HepG2 (cell line): ENCODE measurements at regions not wholly inside any gene's neighbourhood (a gene's known extent, or its start where the extent isn't known, plus 50 kb on each side); places are given as distances from the start of the nearest gene placed in this dataset.

Source experiments
- ATAC-seq: fragments of 200-7000 bp; cut with Tn5 transposase; 3 replicates; pipeline ENCODE4 v1.9.1; 2020; ENCODE audit warnings: mild to moderate bottlenecking, moderate library complexity
- BruUV-seq: library from RNA; stranded (reverse); fragments of 400-500 nt; replicated peaks from 2 replicates; lab custom pipeline; 2021; lab: Mats Ljungman, UMichigan
- CTCF ChIA-PET: fragments of 300-600 bp; formaldehyde crosslinking; extraction: SDS; loops from one replicate; lab custom pipeline; 2021; ENCODE audit warnings: low total read pairs, inconsistent platforms, low intra/inter-chr PET ratio; lab: Yijun Ruan, JAX
- POLR2A ChIA-PET: fragments of 350-600 bp; sonication (Branson Sonifier 250); formaldehyde crosslinking; loops from one replicate; lab custom pipeline; 2020; ENCODE audit warnings: antibody characterized with exemption, inconsistent platforms; lab: Yijun Ruan, JAX
- DNase-seq: peaks from one replicate; pipeline ENCODE4 v3.0.0-alpha.2; 2015; ENCODE audit warnings: low spot score
- FAIRE-seq: peaks from 3 replicates; lab custom pipeline; 2011; peaks lifted over from hg19 to GRCh38; lab: Jason Lieb, UNC
- H2AFZ ChIP-seq: one replicate; pipeline ENCODE4 v1.6.1; 2011; ENCODE audit warnings: low read length, inconsistent platforms
- H3K27ac ChIP-seq: fragments of 300-600 bp; 3 replicates; pipeline ENCODE4 v1.8.0; 2011; ENCODE audit warnings: mixed run types, mild to moderate bottlenecking, mixed read lengths, low read length, inconsistent platforms; ENCODE audit not compliant: insufficient read depth; ENCODE audit errors: extremely low read length
- H3K27me3 ChIP-seq, 2 experiments: fragments of 200-600 bp in 1 of 2; 2 replicates in 1 of 2; 3 replicates in 1 of 2; pipeline versions ENCODE4 v1.6.0 to v1.8.0; 2011; ENCODE audit warnings: low read length in 2 of 2, mild to moderate bottlenecking in 2 of 2, moderate library complexity in 2 of 2, inconsistent platforms in 1 of 2; ENCODE audit not compliant: insufficient read depth in 2 of 2, control insufficient read depth in 1 of 2
- H3K36me3 ChIP-seq, 2 experiments: fragments of 200-600 bp in 1 of 2; replicated peaks in 1 of 2; 2 replicates in 1 of 2; 3 replicates in 1 of 2; pipeline versions ENCODE4 v1.5.1 to v1.8.0; 2011; ENCODE audit warnings: low read length in 2 of 2, inconsistent platforms in 1 of 2; ENCODE audit not compliant: insufficient read depth in 2 of 2, control insufficient read depth in 1 of 2
- H3K4me1 ChIP-seq: 2 replicates; pipeline ENCODE4 v1.5.1; 2012; ENCODE audit warnings: low read length, inconsistent platforms; ENCODE audit not compliant: insufficient read depth
- H3K4me2 ChIP-seq: 2 replicates; pipeline ENCODE4 v1.6.0; 2011; ENCODE audit warnings: low read depth, low read length, inconsistent platforms
- H3K4me3 ChIP-seq, 3 experiments: fragments of 200-600 bp in 1 of 3; sonication (generic), shearing (Covaris generic) in 1 of 3; replicated peaks in 1 of 3; 2 replicates each; pipeline ENCODE4 v1.5.1; 2011 to 2016; ENCODE audit warnings: low read length in 3 of 3, inconsistent platforms in 2 of 3, low read depth in 2 of 3, mild to moderate bottlenecking in 2 of 3, control low read depth in 1 of 3, mixed read lengths in 1 of 3; ENCODE audit not compliant: insufficient read depth in 1 of 3
- H3K79me2 ChIP-seq: one replicate; pipeline ENCODE4 v1.6.1; 2011; ENCODE audit warnings: low read length, inconsistent platforms; ENCODE audit not compliant: insufficient read depth
- H3K9ac ChIP-seq: 2 replicates; pipeline ENCODE4 v1.6.0; 2011; ENCODE audit warnings: mild to moderate bottlenecking, low read depth, low read length, inconsistent platforms; ENCODE audit not compliant: insufficient read depth
- H3K9me3 ChIP-seq: 2 replicates; pipeline ENCODE4 v1.5.1; 2012; ENCODE audit warnings: mild to moderate bottlenecking, low read length
- H4K20me1 ChIP-seq: 2 replicates; pipeline ENCODE4 v1.6.0; 2011; ENCODE audit warnings: inconsistent platforms, mild to moderate bottlenecking, low read length, moderate library complexity; ENCODE audit not compliant: insufficient read depth
- DPF2 ChIP-seq: sonication (generic); formaldehyde crosslinking; IDR thresholded peaks from 2 replicates; pipeline ENCODE4 v1.4.0; 2020; ENCODE audit warnings: mild to moderate bottlenecking, low read depth, missing genetic modification reagents, borderline replicate concordance
- ESRRA ChIP-seq: sonication (generic); formaldehyde crosslinking; IDR thresholded peaks from 2 replicates; pipeline ENCODE4 v1.5.1; 2020; ENCODE audit warnings: mild to moderate bottlenecking, low read depth, missing genetic modification reagents
- FLYWCH1 ChIP-seq: sonication (generic); formaldehyde crosslinking; IDR thresholded peaks from 2 replicates; pipeline ENCODE4 v1.8.1; 2023; ENCODE audit warnings: mild to moderate bottlenecking, missing genetic modification reagents
- GPN1 ChIP-seq: sonication (generic); formaldehyde crosslinking; IDR thresholded peaks from 2 replicates; pipeline ENCODE4 v1.5.1; 2020; ENCODE audit warnings: missing genetic modification reagents, borderline replicate concordance
- HDAC2 ChIP-seq: sonication (generic); formaldehyde crosslinking; IDR thresholded peaks from 2 replicates; pipeline ENCODE4 v1.4.0; 2020; ENCODE audit warnings: missing genetic modification reagents
- KDM1A ChIP-seq: IDR thresholded peaks from 2 replicates; pipeline ENCODE4 v1.6.1; 2016; ENCODE audit warnings: missing compliant biosample characterization
- KLF6 ChIP-seq: IDR thresholded peaks from 2 replicates; pipeline ENCODE4 v1.8.0; 2016; ENCODE audit warnings: missing biosample characterization, missing genetic modification reagents
- PCBP1 ChIP-seq: fragments of 200-400 bp; formaldehyde crosslinking; IDR thresholded peaks from 2 replicates; pipeline ENCODE4 v1.6.1; 2017; ENCODE audit warnings: mild to moderate bottlenecking, low read depth, low read length, borderline replicate concordance
- SIX1 ChIP-seq: sonication (generic); formaldehyde crosslinking; IDR thresholded peaks from 2 replicates; pipeline ENCODE4 v1.4.0; 2020; ENCODE audit warnings: missing genetic modification reagents, borderline replicate concordance
- ZFP36 ChIP-seq: fragments of 150-350 bp; IDR thresholded peaks from 2 replicates; pipeline ENCODE4 v1.6.1; 2018; ENCODE audit warnings: borderline replicate concordance, low read length, low read depth; ENCODE audit not compliant: partially characterized antibody
- ZNF264 ChIP-seq: sonication (generic); formaldehyde crosslinking; IDR thresholded peaks from 2 replicates; pipeline ENCODE4 v1.4.0; 2020; ENCODE audit warnings: missing genetic modification reagents
- ZNF564 ChIP-seq: sonication (generic); formaldehyde crosslinking; IDR thresholded peaks from 2 replicates; pipeline ENCODE4 v1.8.1; 2023; ENCODE audit warnings: mild to moderate bottlenecking, missing genetic modification reagents
- WGBS: methylation state at CpG from one replicate; pipeline ENCODE4 v1.1.6; 2017; ENCODE audit warnings: low lambda C conversion rate; 5-methylcytosine and 5-hydroxymethylcytosine counted together
- in situ Hi-C: cut with HindIII; loops from 2 replicates; pipeline ENCODE4 v1.10.0; 2017; ENCODE audit warnings: low pct_unique_long_range_greater_than_20kb; ENCODE audit not compliant: extremely low pct_ligation_motif_present
- intact Hi-C: fragments of 100-400 bp; cut with micrococcal nuclease; formaldehyde crosslinking; loops from one replicate; pipeline ENCODE4 v1.10.0; 2022; ENCODE audit not compliant: unreplicated experiment
- TF ChIP-seq, protein P1 (sequence below): sonication (generic); formaldehyde crosslinking; IDR thresholded peaks from 2 replicates; pipeline ENCODE4 v1.5.0; 2020; ENCODE audit warnings: mild to moderate bottlenecking, missing genetic modification reagents
- TF ChIP-seq, protein P2 (sequence below): sonication (generic); formaldehyde crosslinking; conservative IDR thresholded peaks from 2 replicates; pipeline ENCODE4 v1.5.0; 2020; ENCODE audit warnings: missing genetic modification reagents
- TF ChIP-seq, protein P3 (sequence below), 2 experiments: fragments of 450-650 bp in 1 of 2; sonication (generic) in 1 of 2; formaldehyde crosslinking; IDR thresholded peaks; 2 replicates each; pipeline versions ENCODE4 v1.5.0 to v1.8.0; 2020 to 2022; ENCODE audit warnings: mild to moderate bottlenecking in 1 of 2, missing genetic modification reagents in 1 of 2
- TF ChIP-seq, protein P4 (sequence below): sonication (generic); formaldehyde crosslinking; IDR thresholded peaks from 2 replicates; pipeline ENCODE4 v1.4.0; 2020; ENCODE audit warnings: mild to moderate bottlenecking, missing genetic modification reagents
- TF ChIP-seq, protein P5 (sequence below): IDR thresholded peaks from 2 replicates; pipeline ENCODE4 v1.6.1; 2016; ENCODE audit warnings: low read depth

DNA sequence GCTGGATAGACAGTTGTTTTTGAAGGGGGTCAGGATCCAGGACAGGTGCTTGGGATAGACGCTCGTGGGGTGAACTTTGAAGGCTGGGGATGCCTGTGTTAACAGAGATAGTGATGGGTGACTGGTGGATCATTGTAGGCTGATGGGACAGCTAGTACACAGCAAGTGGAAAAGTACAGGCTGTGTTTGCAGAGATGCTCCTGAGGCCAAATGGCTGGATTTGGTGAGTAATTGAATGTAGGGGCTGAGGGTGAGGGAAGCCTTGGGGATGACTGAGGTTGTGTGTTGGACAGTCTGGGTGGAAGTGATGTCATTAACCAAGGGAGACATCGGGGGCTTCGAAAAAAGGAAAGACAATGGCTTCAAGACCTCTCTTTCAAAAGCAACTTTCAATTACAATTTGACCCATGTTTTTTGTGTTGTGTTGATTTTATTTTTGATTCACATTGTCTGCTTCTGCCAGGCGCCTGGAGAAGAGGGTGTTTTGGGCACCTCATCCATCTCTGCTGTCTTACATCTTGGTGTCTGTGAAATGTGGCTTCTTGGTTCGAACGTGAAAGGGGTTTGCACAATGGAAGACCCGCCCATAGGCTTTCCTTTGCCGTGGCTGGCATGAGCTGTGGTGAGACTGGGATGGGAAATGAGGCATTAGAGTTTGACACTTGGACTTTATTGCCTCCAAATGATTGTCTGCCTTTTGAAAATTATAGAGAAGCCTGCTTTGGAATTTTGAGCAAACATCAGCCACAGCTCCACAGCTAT is 147.5 kb downstream of the FOXD2 start:
- FAIRE-seq: no peak
- intact Hi-C loops (no loop called here), in situ Hi-C loops (no loop called here)
- H2AFZ ChIP-seq: no peak overlapping the region
- no peaks in the 10 kb centered on the region for H3K79me2 ChIP-seq
- H3K4me1 ChIP-seq: no peaks in the 10 kb centered on the region
- POLR2A ChIA-PET: no interaction called here
- CTCF ChIA-PET: no interaction called here
- 8% methylated on average over 9 of the region's 9 CpGs for WGBS
- BruUV-seq: no TSS peak
- no peak overlapping the region for H3K9ac ChIP-seq
- no peak for DNase-seq
- H3K27ac ChIP-seq: no peak overlapping the region
- no peak overlapping the region for H3K4me2 ChIP-seq
- no peaks in the 10 kb centered on the region for H4K20me1 ChIP-seq
- H3K9me3 ChIP-seq: no peaks in the 10 kb centered on the region
- ATAC-seq: no peak
- H3K27me3 ChIP-seq: peaks cover 0 to 16% of the 10 kb centered on the region in 2 experiments; a peak in 2 of 5 replicates
- H3K4me3 ChIP-seq: no peak overlapping the region
- H3K36me3 ChIP-seq: no peaks in the 10 kb centered on the region
- TF ChIP-seq GPN1 (CRISPR knock-in tag) (no peak), PCBP1 (no peak), DPF2 (CRISPR knock-in tag) (no peak), FLYWCH1 (CRISPR knock-in tag) (no peak), ZFP36 (no peak), SIX1 (CRISPR knock-in tag) (no peak), ESRRA (CRISPR knock-in tag) (no peak), KDM1A (CRISPR knock-in tag) (no peak), KLF6 (CRISPR knock-in tag) (no peak), ZNF264 (CRISPR knock-in tag) (no peak), ZNF564 (no peak), HDAC2 (no peak)
- TF ChIP-seq, protein P1, sequence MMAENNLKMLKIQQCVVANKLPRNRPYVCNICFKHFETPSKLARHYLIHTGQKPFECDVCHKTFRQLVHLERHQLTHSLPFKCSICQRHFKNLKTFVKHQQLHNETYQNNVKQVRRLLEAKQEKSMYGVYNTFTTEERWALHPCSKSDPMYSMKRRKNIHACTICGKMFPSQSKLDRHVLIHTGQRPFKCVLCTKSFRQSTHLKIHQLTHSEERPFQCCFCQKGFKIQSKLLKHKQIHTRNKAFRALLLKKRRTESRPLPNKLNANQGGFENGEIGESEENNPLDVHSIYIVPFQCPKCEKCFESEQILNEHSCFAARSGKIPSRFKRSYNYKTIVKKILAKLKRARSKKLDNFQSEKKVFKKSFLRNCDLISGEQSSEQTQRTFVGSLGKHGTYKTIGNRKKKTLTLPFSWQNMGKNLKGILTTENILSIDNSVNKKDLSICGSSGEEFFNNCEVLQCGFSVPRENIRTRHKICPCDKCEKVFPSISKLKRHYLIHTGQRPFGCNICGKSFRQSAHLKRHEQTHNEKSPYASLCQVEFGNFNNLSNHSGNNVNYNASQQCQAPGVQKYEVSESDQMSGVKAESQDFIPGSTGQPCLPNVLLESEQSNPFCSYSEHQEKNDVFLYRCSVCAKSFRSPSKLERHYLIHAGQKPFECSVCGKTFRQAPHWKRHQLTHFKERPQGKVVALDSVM: no peak
- TF ChIP-seq, protein P2, sequence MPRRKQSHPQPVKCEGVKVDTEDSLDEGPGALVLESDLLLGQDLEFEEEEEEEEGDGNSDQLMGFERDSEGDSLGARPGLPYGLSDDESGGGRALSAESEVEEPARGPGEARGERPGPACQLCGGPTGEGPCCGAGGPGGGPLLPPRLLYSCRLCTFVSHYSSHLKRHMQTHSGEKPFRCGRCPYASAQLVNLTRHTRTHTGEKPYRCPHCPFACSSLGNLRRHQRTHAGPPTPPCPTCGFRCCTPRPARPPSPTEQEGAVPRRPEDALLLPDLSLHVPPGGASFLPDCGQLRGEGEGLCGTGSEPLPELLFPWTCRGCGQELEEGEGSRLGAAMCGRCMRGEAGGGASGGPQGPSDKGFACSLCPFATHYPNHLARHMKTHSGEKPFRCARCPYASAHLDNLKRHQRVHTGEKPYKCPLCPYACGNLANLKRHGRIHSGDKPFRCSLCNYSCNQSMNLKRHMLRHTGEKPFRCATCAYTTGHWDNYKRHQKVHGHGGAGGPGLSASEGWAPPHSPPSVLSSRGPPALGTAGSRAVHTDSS (CRISPR knock-in tag): no peak
- TF ChIP-seq, protein P3, sequence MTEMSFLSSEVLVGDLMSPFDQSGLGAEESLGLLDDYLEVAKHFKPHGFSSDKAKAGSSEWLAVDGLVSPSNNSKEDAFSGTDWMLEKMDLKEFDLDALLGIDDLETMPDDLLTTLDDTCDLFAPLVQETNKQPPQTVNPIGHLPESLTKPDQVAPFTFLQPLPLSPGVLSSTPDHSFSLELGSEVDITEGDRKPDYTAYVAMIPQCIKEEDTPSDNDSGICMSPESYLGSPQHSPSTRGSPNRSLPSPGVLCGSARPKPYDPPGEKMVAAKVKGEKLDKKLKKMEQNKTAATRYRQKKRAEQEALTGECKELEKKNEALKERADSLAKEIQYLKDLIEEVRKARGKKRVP (CRISPR knock-in tag; IDR thresholded peaks at IDR 0.05): no peak
- TF ChIP-seq, protein P4, sequence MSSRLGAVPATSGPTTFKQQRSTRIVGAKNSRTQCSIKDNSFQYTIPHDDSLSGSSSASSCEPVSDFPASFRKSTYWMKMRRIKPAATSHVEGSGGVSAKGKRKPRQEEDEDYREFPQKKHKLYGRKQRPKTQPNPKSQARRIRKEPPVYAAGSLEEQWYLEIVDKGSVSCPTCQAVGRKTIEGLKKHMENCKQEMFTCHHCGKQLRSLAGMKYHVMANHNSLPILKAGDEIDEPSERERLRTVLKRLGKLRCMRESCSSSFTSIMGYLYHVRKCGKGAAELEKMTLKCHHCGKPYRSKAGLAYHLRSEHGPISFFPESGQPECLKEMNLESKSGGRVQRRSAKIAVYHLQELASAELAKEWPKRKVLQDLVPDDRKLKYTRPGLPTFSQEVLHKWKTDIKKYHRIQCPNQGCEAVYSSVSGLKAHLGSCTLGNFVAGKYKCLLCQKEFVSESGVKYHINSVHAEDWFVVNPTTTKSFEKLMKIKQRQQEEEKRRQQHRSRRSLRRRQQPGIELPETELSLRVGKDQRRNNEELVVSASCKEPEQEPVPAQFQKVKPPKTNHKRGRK: no peak
- TF ChIP-seq, protein P5, sequence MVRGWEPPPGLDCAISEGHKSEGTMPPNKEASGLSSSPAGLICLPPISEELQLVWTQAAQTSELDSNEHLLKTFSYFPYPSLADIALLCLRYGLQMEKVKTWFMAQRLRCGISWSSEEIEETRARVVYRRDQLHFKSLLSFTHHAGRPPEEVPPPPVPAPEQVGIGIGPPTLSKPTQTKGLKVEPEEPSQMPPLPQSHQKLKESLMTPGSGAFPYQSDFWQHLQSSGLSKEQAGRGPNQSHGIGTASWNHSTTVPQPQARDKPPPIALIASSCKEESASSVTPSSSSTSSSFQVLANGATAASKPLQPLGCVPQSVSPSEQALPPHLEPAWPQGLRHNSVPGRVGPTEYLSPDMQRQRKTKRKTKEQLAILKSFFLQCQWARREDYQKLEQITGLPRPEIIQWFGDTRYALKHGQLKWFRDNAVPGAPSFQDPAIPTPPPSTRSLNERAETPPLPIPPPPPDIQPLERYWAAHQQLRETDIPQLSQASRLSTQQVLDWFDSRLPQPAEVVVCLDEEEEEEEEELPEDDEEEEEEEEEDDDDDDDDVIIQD (CRISPR knock-in tag): no peak
